HG02678 (cell line): ENCODE measurements at regions not wholly inside any gene's neighbourhood (a gene's known extent, or its start where the extent isn't known, plus 50 kb on each side); places are given as distances from the start of the nearest gene placed in this dataset.

Experiments
- ATAC-seq: cut with Tn5 transposase; IDR thresholded peaks from one replicate; pipeline ENCODE4 v1.9.1; 2021; ENCODE audit warnings: mild to moderate bottlenecking, moderate library complexity; ENCODE audit not compliant: unreplicated experiment

DNA sequence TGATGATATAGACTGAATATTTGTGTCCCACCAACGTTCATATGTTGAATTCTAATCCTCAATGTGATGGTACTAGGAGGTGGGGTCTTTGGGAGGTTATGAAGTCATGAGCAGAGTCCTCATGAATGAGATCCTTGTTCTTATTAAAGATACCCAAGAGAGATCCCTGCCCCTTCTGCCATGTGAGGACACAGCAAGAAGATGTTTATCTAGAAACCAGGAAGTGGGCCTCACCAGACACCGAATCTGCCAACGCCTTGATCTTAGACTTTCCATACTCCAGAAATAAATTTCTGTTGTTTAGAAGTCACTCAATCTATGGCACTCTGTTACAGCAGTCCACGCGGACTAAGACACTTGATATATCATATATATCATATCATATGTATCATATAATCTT lies 67.7 kb upstream of the GCM1 start:
- no peak for ATAC-seq

DNA sequence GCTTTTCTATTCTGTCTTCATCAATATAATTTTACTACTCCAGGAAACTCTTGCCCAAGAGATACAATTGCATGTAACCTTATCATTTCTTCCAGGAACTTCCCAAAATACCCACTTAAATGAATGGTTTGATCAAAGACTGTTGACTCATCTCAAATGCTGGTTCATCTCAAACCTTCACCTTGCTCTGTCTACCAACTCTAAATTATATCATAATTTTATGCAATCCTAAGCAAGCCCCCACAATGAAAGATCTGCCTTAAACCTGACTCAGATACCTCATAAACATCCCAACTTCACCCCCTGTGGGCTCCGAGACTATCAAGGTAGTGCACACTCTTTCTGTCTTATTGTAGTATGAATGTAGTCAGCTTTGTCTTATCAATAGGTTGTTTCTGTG lies 65.5 kb upstream of the GCM1 start:
- ATAC-seq: no peak

DNA sequence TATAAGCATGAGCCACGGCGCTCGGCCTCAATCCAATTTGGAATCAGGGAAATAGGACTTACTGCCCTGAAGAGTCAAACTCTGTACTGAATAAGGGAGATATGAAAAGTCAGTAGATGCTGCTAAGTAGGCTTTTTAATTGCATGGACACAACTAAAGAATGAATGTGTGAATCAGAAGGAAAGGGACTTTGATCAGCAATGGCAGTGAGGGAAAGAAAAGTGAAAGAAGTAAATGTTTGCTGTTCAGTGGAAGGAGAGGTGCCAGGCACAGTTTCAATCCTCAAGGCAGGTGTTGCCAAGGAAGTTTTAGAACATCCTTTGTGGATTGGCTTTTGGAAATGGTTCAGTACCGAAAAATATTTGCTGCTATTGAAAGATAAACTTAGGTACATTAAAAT lies 62.2 kb upstream of the GCM1 start:
- no peak for ATAC-seq

DNA sequence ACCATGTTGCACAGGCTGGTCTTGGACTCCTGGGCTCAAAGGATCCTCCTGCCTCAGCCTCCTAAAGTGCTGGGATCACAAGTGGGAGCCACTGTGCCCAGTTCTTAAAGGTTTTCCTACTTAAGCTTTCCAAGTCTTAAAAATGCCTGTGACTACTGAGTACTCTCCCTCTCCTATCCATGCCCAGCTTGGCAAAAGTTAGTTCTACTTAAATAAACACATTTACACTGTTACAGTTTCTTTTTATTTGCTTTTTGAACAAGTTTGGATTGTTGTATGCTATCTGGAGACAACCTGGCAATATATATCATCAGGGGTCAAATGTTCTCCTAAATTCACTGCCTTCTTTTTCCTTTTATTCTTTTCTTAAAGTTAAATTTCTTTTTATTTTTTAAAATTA lies 61.0 kb upstream of the GCM1 start:
- no peak for ATAC-seq

DNA sequence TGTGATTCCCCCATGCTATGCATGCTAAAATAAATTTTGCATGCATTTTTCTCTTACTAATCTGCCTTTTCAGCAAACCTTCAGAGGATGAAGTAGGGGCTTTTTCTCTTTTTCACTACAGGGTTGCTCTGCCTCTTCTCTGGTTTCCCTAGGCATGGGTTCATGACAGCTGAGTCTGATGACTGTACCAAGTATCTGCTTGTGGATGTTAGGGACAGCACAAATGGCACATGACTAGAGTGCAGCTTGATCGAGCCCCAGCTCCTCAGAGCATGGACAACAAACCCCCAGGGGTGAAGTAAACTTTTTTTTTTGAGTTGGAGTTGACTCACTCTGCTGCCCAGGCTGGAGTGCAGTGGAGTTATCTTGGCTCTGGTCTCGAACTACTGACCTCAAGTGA lies 57.1 kb upstream of the GCM1 start:
- ATAC-seq: no peak

DNA sequence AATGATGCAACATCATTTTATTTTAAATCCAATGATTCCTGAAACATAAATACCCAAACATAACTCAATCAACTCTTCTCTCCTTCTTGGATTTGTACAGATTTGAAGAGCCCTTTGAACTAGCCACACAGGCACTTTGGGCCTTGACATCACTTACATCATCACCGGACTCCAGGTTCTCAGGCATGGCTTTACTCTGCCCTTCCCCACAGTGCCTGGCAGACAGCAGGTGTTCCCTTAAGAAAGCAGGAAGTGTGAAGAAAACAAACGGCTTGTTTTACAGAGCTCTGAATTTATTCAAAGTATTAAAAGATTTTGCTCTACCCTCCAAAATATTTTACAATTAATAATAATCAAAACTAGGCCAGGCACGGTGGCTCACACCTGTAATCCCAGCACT lies 54.8 kb upstream of the GCM1 start:
- ATAC-seq: no peak

DNA sequence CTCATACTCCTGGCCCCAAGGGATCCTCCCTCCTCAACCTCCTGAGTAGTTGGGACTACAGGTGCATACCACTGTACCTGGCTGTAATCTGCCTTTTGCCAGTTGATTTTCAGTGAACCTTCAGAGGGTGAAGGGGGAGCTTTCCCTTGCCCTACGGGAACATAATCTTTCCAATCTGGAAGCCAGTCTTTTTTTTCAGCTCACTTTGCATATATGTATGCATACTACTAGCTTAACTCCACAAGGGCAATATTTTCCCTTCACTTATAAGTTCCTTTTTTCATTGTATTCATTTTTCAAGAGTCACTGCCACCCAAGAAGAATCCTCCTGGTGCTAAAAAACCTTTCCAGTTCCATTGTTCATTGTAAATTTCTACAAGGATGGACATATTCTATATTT lies 53.4 kb upstream of the GCM1 start:
- no peak for ATAC-seq

DNA sequence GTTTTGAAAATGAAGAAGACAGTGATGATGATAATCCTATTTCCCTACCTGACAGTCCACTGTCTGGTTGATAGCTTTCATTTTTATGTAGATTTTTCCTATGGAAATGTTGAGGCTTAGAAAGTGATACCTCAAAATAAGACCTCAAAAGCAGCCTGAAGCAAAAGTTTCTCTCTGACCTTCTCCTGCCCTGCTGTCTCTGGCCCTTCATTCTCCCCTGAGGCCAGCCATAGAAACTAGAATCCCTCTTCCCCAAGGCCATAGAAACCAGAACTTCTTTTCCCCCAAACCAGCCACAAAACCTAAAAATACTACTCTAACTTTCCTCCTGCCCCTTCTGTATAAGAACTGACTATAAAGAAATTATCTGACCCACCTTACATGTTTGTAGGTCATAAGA lies 52.6 kb upstream of the GCM1 start:
- no peak for ATAC-seq

DNA sequence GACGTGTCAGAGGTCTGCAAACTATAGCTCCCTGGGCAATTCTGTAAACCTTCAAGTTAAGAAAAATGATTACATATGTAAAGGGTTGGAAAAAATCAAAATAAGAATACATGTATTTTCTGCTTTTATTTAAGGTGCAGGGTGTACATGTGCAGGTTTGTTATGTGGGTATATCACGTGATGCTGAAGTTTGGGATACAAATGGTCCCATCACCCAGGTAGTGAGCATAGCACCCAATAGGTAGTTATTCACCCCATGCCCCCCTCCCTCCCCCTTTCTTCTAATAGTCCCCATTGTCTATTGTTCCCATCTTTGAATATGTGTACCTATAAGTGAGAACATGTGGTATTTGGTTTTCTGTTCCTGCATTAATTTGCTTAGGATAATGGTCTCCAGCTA lies 51.1 kb upstream of the GCM1 start:
- ATAC-seq: no peak

DNA sequence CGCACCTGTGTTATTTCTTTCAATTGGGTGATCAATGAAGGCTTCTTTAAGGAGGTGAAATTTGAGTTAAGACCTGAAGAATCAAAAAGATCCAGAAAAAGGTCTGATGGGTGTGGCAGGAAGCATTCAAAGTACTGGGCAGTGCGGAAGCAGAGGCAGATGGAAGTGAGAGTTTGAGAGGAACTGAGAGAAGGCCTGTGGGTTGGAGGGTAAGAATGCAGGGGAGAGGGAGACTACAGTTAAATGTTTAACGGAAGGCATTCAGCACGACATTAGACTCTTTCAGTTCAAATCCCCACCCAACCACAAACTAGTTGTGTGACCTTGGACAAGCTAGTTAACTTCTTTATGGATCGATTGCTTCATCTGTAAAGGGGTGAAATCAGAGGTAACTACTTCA lies 50.5 kb upstream of the GCM1 start:
- peak; percentile 96 for ATAC-seq
